Left renal pelvis (tissue), 4 donors: ENCODE measurements at regions not wholly inside any gene's neighbourhood (a gene's known extent, or its start where the extent isn't known, plus 50 kb on each side); places are given as distances from the start of the nearest gene placed in this dataset.

Experiments
- DNase-seq, 4 donors: peaks; one replicate each; pipeline ENCODE4 v3.0.0-alpha.2; 2013; ENCODE audit warnings: low read depth in 4 of 4, low spot score in 3 of 4

- DNase-seq = no peak
These were observed 207.6 kb upstream of the CDH4 start for GRCh38 chr20:61044499-61044898.

- no peak for DNase-seq
These were observed 207.0 kb upstream of the CDH4 start for GRCh38 chr20:61045091-61045490.

- DNase-seq = no peak
These were observed 206.0 kb upstream of the CDH4 start for GRCh38 chr20:61045876-61046585.

- DNase-seq = no peak
These were observed 205.2 kb upstream of the CDH4 start for GRCh38 chr20:61046721-61047351.

GRCh38 chr20:61047515-61047914 is 204.5 kb upstream of the CDH4 start:
- no peak for DNase-seq

GRCh38 chr20:61048302-61048701 is 203.8 kb upstream of the CDH4 start:
- no peak for DNase-seq

GRCh38 chr20:61049684-61050083 is 202.4 kb upstream of the CDH4 start:
- no peak for DNase-seq

- DNase-seq = no peak
These were observed 201.6 kb upstream of the CDH4 start for GRCh38 chr20:61050336-61050890.

GRCh38 chr20:61052195-61052750 is 199.8 kb upstream of the CDH4 start:
- DNase-seq = no peak

- no peak for DNase-seq
These were observed 199.2 kb upstream of the CDH4 start for GRCh38 chr20:61052776-61053442.

GRCh38 chr20:61053487-61053886 is 198.6 kb upstream of the CDH4 start:
- DNase-seq = no peak

- no peak for DNase-seq
These were observed 198.2 kb upstream of the CDH4 start for GRCh38 chr20:61053889-61054288.

- no peak for DNase-seq
These were observed 197.7 kb upstream of the CDH4 start for GRCh38 chr20:61054411-61054810.

- no peak for DNase-seq
These were observed 196.7 kb upstream of the CDH4 start for GRCh38 chr20:61055180-61056010.

- DNase-seq = no peak
These were observed 195.9 kb upstream of the CDH4 start for GRCh38 chr20:61056116-61056515.

- DNase-seq = no peak
These were observed 195.2 kb upstream of the CDH4 start for GRCh38 chr20:61056627-61057442.

GRCh38 chr20:61057443-61058121 is 194.5 kb upstream of the CDH4 start:
- no peak for DNase-seq

GRCh38 chr20:61061981-61062380 is 190.1 kb upstream of the CDH4 start:
- DNase-seq = no peak

- DNase-seq = no peak
These were observed 186.2 kb upstream of the CDH4 start for GRCh38 chr20:61065853-61066252.
